Hepatocyte (in vitro differentiated cells): ENCODE measurements at regions not wholly inside any gene's neighbourhood (a gene's known extent, or its start where the extent isn't known, plus 50 kb on each side); places are given as distances from the start of the nearest gene placed in this dataset.

ENCODE experiments used
- CTCF ChIP-seq: fragments of 200-600 bp; sonication (generic); IDR thresholded peaks from 2 replicates; pipeline ENCODE4 v1.5.1; 2016; ENCODE audit warnings: antibody characterized with exemption, mild to moderate bottlenecking; ENCODE audit not compliant: poor library complexity
- EZH2 ChIP-seq: fragments of 200-600 bp; sonication (generic); IDR thresholded peaks from 2 replicates; pipeline ENCODE4 v1.6.1; 2016; ENCODE audit warnings: antibody characterized with exemption, mild to moderate bottlenecking, borderline replicate concordance

GRCh38 chr9:96158147-96158546 lies 143.8 kb downstream of the HSD17B3 start:
- TF ChIP-seq CTCF (no peak), EZH2 (no peak)
